ENCODE measurements at regions not wholly inside any gene's neighbourhood (a gene's known extent, or its start where the extent isn't known, plus 50 kb on each side); places are given as distances from the start of the nearest gene placed in this dataset.

DNA sequence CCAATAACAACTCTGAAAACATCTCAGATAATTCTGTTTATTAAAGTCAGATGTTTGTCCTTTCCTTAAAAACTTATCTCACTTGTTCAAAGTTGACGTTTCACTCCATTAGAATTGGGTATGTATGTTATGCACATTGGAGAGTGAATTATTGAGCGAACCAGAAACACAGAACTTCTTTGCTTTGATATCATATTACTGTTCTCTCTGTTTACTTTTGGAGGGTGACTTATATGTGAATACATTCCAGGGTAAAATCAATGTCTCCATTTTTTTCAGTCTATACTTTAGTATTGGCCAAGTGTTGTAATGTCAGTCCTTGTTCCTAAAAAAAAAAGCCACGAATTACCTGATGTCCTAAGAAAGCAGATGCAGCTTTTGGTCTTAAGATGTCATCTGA, 307.4 kb downstream of the CSNK1G3 start:
- no TSS peak for BruUV-seq (replicated peaks)
- TF ChIP-seq, protein P1, sequence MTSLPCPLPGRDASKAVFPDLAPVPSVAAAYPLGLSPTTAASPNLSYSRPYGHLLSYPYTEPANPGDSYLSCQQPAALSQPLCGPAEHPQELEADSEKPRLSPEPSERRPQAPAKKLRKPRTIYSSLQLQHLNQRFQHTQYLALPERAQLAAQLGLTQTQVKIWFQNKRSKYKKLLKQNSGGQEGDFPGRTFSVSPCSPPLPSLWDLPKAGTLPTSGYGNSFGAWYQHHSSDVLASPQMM (CRISPR knock-in tag; IDR thresholded peaks at IDR 0.05), result no peak
- TF ChIP-seq, protein P2, sequence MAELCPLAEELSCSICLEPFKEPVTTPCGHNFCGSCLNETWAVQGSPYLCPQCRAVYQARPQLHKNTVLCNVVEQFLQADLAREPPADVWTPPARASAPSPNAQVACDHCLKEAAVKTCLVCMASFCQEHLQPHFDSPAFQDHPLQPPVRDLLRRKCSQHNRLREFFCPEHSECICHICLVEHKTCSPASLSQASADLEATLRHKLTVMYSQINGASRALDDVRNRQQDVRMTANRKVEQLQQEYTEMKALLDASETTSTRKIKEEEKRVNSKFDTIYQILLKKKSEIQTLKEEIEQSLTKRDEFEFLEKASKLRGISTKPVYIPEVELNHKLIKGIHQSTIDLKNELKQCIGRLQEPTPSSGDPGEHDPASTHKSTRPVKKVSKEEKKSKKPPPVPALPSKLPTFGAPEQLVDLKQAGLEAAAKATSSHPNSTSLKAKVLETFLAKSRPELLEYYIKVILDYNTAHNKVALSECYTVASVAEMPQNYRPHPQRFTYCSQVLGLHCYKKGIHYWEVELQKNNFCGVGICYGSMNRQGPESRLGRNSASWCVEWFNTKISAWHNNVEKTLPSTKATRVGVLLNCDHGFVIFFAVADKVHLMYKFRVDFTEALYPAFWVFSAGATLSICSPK (IDR thresholded peaks at IDR 0.05; ENCODE audit: borderline replicate concordance), result no peak
- TF ChIP-seq, protein P3, sequence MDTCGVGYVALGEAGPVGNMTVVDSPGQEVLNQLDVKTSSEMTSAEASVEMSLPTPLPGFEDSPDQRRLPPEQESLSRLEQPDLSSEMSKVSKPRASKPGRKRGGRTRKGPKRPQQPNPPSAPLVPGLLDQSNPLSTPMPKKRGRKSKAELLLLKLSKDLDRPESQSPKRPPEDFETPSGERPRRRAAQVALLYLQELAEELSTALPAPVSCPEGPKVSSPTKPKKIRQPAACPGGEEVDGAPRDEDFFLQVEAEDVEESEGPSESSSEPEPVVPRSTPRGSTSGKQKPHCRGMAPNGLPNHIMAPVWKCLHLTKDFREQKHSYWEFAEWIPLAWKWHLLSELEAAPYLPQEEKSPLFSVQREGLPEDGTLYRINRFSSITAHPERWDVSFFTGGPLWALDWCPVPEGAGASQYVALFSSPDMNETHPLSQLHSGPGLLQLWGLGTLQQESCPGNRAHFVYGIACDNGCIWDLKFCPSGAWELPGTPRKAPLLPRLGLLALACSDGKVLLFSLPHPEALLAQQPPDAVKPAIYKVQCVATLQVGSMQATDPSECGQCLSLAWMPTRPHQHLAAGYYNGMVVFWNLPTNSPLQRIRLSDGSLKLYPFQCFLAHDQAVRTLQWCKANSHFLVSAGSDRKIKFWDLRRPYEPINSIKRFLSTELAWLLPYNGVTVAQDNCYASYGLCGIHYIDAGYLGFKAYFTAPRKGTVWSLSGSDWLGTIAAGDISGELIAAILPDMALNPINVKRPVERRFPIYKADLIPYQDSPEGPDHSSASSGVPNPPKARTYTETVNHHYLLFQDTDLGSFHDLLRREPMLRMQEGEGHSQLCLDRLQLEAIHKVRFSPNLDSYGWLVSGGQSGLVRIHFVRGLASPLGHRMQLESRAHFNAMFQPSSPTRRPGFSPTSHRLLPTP (IDR thresholded peaks at IDR 0.05; ENCODE audit: borderline replicate concordance, extremely low read depth, insufficient read length), result no peak
- no peak for TF ChIP-seq NFE2L1 (tag; IDR thresholded peaks at IDR 0.05; ENCODE audit: borderline replicate concordance, low read depth)
- TF ChIP-seq, protein P4, sequence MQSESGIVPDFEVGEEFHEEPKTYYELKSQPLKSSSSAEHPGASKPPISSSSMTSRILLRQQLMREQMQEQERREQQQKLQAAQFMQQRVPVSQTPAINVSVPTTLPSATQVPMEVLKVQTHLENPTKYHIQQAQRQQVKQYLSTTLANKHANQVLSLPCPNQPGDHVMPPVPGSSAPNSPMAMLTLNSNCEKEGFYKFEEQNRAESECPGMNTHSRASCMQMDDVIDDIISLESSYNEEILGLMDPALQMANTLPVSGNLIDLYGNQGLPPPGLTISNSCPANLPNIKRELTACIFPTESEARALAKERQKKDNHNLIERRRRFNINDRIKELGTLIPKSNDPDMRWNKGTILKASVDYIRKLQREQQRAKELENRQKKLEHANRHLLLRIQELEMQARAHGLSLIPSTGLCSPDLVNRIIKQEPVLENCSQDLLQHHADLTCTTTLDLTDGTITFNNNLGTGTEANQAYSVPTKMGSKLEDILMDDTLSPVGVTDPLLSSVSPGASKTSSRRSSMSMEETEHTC (IDR thresholded peaks at IDR 0.05), result no peak
- TF ChIP-seq, protein P5, sequence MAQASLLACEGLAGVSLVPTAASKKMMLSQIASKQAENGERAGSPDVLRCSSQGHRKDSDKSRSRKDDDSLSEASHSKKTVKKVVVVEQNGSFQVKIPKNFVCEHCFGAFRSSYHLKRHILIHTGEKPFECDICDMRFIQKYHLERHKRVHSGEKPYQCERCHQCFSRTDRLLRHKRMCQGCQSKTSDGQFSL (CRISPR knock-in tag; IDR thresholded peaks at IDR 0.05), result no peak
- TF ChIP-seq, protein P5 (tag; IDR thresholded peaks at IDR 0.05), result no peak
- TF ChIP-seq RBM22 (IDR thresholded peaks at IDR 0.05; ENCODE audit: low read depth, low read length, poor library complexity, severe bottlenecking), result no peak
- TF ChIP-seq ZBED1 (IDR thresholded peaks at IDR 0.05), result no peak
- TF ChIP-seq XRCC3 (IDR thresholded peaks at IDR 0.05), result no peak
- TF ChIP-seq, protein P6, sequence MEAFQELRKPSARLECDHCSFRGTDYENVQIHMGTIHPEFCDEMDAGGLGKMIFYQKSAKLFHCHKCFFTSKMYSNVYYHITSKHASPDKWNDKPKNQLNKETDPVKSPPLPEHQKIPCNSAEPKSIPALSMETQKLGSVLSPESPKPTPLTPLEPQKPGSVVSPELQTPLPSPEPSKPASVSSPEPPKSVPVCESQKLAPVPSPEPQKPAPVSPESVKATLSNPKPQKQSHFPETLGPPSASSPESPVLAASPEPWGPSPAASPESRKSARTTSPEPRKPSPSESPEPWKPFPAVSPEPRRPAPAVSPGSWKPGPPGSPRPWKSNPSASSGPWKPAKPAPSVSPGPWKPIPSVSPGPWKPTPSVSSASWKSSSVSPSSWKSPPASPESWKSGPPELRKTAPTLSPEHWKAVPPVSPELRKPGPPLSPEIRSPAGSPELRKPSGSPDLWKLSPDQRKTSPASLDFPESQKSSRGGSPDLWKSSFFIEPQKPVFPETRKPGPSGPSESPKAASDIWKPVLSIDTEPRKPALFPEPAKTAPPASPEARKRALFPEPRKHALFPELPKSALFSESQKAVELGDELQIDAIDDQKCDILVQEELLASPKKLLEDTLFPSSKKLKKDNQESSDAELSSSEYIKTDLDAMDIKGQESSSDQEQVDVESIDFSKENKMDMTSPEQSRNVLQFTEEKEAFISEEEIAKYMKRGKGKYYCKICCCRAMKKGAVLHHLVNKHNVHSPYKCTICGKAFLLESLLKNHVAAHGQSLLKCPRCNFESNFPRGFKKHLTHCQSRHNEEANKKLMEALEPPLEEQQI (IDR thresholded peaks at IDR 0.05), result no peak
- no peak overlapping the region for H3K4me2 ChIP-seq (ENCODE audit: insufficient read depth, low read length)
- ATAC-seq (no peak), FAIRE-seq (no peak), DNase-seq (ENCODE audit: extremely low read depth in 1 of 4, low spot score in 3 of 4) (no peak)
- 0% methylated on average over 3 of the region's 3 CpGs for WGBS (ENCODE audit: insufficient coverage, low coverage, missing lambda C conversion rate)
- no peaks in the 10 kb centered on the region for H3K9me3 ChIP-seq (replicated peaks; ENCODE audit: control insufficient read depth, insufficient read depth, low read depth, low read length)
- H3K79me2 ChIP-seq (ENCODE audit: control insufficient read depth, insufficient read depth, low read length), result no peaks in the 10 kb centered on the region
- no peaks in the 10 kb centered on the region for H3K36me3 ChIP-seq (ENCODE audit: control insufficient read depth, insufficient read depth, low read length)
- no peak overlapping the region for H3K9ac ChIP-seq (ENCODE audit: insufficient read depth in 1 of 2, low read depth in 2 of 2, low read length in 2 of 2)
- intact Hi-C loops (cut with micrococcal nuclease) (no loop called here), in situ Hi-C loops (cut with MboI) (no loop called here)
- no peak overlapping the region for H3K4me3 ChIP-seq
- no peak overlapping the region for H3K27ac ChIP-seq (ENCODE audit: extremely low read depth, low read depth, low read length)
- ChIA-PET POLR2A (no interaction called here), CTCF (ENCODE audit: low intra/inter-chr PET ratio) (no interaction called here)
- H4K20me1 ChIP-seq (replicated peaks; ENCODE audit: control insufficient read depth, insufficient read depth, low read length), result no peaks in the 10 kb centered on the region
- no peak overlapping the region for H2AFZ ChIP-seq (ENCODE audit: low read depth, low read length)
- no peaks in the 10 kb centered on the region for H3K9me1 ChIP-seq (ENCODE audit: control insufficient read depth, insufficient read depth, low read length)
- H3K27me3 ChIP-seq (ENCODE audit: control insufficient read depth in 2 of 2, insufficient read depth in 2 of 2, low read length in 2 of 2), result no peaks in the 10 kb centered on the region
- no peaks in the 10 kb centered on the region for H3K4me1 ChIP-seq (replicated peaks in 1 of 2; ENCODE audit: control insufficient read depth in 2 of 2, insufficient read depth in 2 of 2, low read length in 2 of 2)

Data from K562 (cell line).